GM21717 (cell line): ENCODE measurements at regions not wholly inside any gene's neighbourhood (a gene's known extent, or its start where the extent isn't known, plus 50 kb on each side); places are given as distances from the start of the nearest gene placed in this dataset.

Experiments
- ATAC-seq: cut with Tn5 transposase; IDR thresholded peaks from one replicate; pipeline ENCODE4 v1.9.1; 2021; ENCODE audit warnings: mild to moderate bottlenecking, moderate library complexity; ENCODE audit not compliant: unreplicated experiment

- ATAC-seq, result no peak
These were observed 49.9 kb upstream of the MGMT start for GRCh38 chr10:129416956-129417765.
